Ishikawa (cell line): ENCODE measurements at regions not wholly inside any gene's neighbourhood (a gene's known extent, or its start where the extent isn't known, plus 50 kb on each side); places are given as distances from the start of the nearest gene placed in this dataset.

Experiments used
- TF ChIP-seq, protein P1 (sequence below): IDR thresholded peaks from 2 replicates; pipeline ENCODE4 v1.6.1; 2012

DNA sequence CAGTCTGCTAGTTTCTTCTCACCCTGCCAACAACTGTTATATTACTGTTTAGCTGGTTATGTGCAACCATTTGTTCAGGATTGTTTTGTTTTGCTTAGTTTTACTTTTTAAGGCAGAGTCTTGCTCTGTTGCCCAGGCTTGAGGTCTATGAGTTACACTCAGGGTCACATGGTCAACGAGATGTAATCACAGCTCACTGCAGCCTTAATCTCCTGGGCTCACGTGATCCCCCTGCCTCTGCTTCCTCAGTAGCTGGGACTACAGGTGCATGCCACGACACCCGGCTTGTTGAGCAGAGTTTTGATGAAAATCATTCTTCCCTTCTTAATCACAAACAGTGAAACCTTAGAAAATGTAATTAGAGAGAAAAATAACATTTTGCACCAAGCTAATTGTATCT, 72.8 kb upstream of the GOLGA6L1 start:
- TF ChIP-seq, protein P1, sequence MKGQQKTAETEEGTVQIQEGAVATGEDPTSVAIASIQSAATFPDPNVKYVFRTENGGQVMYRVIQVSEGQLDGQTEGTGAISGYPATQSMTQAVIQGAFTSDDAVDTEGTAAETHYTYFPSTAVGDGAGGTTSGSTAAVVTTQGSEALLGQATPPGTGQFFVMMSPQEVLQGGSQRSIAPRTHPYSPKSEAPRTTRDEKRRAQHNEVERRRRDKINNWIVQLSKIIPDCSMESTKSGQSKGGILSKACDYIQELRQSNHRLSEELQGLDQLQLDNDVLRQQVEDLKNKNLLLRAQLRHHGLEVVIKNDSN: peak; percentile 42; the same call in 1 of the 2 replicates
